ENCODE measurements at regions not wholly inside any gene's neighbourhood (a gene's known extent, or its start where the extent isn't known, plus 50 kb on each side); places are given as distances from the start of the nearest gene placed in this dataset.

DNA sequence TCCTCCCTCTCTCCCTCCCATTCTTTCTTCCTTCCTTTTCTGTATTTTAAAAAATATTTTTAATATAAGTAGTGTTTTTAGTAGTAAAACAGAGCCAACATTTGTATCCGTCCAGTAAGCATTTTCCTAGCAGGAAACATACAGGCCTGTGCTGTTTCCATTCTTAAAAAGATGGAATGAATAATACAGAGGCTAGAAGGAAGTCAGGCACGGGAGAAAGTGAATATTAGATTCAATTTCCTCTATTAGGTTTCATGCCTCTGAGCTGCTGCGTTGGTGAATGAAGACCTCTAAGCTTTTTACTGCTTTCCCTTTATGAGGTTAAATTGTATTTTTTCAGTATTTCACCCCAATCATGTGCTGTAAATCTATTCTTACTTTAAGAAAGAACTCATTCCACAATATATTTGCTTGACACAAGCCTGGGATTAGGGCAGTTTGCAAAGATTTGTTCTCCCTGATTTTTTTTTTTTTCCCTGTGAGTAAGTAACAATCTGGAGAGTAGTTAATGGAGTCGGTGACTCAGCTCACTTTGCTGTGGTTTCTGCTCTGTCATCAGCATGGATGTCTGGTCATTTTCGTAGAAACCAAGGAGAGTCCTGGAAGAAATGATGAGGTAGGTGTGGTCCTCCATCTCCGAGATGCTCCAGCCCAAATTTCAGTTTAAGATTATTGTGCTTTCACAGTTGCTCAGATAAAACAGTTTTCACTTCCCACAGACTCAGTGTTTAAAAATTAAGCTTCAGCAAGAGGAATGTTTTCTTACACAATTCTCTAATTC, 76.1 kb upstream of the PITRM1 start:
- DNase-seq: peak; percentile 24

DNA sequence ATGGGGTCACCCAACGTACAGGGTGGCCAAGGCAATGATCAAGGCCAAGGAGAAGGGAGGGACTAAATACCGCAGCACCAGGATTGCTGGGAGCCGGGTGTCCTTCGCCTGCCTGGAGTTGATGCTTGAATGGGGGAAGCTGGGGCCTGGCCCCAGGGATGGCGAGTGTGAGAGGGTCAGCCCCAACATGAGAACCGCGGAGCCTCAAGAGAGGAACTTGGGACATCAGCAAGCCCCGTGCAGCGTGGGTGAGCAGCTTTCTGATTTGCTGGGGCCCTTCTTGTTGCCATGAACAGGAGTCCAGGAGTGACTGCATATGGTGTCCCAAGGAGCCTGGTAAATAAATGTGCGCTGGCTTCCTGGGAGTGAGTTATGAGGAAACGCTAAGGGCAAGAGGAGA, 72.8 kb upstream of the PITRM1 start:
- DNase-seq: no peak

DNA sequence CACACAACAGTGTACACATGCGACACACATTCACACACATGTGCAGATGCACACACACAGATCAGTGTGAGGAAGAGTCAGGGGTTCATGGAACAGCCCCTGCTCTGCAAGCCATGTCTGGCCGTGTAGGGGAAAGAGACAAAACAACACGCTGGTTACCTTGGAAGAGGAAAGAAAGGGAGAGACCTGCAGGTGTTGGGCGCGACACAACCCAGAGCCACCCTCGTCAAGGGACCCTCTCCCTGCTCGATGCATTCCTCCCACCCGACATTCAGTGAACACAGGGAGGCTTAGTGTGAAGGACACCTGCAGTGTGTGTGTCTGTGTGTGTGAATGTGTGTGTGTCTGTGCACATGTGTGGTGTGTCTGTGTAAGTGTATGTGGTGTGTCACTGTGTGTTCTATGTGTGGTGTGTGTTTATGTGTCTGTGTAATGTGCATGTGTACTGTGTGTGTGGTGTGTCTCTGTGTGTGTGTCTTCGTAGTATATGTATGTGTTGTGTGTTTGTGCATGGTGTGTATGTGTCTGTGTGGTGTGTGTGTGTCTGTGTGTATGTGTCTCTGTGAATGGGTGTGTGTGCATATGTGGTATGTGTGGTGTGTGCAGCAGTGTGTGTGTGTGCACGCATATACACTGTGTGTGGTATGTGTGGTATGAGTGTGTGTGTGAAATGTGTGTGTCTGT, 69.5 kb upstream of the PITRM1 start:
- no peak for DNase-seq

DNA sequence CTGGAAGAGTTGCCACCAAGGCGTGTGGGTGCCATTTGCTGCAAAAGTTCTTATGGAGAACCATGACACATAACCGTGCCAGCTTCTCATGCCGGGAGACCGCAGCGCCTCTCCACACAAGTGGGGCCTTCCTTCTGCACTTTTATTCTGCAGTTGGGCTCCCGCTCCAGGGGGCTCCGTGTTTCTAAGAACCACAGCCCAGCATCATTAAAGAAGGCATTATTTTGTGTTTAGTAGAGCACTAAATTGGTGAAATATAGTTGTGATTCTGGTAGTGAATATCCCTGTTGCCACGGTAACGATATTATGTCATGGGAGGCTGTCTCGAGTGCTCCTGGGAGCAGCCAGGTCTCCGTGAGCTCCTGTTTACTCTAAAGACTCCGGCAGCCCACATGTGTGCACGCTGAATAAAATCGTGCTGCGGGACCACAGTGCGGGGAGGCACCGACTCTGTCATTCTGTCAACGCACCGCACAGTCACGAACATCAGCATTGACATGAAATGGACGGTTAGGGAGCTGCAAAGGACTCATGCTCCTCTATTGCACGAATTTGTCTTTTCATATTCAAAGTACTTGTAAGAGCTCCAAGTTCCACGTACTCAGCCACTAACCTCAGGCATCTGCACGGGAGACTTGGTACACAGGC, 68.8 kb upstream of the PITRM1 start:
- DNase-seq: no peak

DNA sequence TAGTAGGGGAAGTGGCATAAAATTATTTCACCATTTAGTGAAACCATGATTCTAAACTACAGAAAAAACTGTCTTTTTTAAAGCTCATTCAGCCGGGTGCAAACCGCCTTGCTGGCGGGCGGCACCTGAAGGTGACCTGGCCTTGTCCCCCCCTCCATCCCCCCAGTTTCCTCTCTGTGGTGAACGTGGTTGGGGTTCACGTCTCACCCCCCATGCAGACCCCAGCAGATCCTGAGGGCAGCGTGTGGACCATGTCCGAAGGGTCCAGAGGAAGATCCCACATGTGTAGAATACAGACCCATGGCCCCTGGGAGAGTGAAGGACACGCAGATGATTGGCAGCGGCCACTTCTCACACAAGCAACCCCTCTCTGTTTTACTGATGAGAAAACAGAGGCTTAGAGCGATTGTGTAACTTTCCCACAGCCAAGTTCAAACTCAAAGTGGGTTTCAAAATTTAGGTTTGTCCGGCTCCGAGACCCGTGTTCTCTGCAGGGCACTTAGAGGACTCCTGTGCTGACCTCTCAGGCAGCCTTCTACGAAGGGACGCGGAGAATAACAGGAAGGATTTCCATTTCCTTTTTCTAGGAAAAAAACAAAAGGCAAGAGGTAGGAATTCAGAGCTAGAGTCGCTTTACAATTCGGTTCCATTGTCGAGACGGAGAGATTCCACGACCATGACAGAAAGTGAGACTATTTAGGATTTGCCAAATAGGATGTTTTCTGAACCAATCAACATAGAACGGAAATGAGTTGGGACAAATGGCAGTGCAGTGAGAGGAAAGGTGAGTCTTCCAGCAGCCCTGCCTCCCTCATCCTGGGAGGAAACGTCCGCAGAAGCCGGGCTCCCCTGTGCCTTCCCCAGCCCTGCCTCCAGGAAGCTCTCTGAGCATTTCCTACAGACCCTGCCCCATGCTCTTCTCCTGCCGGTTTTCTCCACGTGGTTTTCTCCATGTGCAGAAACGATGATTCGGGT, 67.6 kb upstream of the PITRM1 start:
- DNase-seq: no peak

DNA sequence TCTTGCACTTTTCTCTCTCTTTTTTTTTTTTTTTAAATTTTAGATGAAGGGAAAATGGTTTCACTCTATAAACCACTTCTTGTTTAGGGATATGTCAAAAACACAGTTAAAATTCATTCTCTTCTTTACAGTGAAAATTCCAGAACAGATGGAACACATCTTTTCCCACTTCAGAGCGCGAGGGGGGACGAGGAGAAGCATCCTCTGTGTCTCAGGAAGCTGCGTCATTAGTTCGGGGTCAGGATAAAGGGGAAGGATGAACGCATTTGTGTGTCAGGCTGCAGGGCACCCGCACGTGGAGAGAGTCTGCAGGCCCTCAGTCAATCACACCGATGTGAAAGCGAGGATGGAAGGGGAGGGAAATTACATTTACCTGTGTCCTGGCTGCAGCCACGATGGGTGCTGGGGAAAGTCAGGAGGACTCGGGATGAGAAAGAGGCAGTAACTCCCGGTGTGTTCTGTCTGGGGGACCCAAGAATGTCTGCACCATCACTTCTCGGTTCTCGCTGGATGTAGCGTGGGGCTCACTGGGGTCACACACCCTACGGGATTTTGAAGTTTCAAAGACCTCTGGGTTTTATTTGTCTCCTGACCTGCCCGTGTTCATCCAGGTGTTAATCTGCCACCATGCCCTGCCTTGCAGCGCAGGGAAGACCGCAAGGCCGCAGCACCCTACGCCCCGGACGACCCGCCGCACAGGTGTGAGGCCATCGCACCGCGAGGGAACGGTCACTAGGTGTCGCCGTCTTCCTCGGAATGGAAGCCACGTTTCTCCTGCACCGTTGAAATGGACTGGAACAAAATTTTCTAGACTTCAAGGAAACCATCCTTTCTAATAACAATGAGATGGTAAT, 66.7 kb upstream of the PITRM1 start:
- peak; percentile 68 for DNase-seq

DNA sequence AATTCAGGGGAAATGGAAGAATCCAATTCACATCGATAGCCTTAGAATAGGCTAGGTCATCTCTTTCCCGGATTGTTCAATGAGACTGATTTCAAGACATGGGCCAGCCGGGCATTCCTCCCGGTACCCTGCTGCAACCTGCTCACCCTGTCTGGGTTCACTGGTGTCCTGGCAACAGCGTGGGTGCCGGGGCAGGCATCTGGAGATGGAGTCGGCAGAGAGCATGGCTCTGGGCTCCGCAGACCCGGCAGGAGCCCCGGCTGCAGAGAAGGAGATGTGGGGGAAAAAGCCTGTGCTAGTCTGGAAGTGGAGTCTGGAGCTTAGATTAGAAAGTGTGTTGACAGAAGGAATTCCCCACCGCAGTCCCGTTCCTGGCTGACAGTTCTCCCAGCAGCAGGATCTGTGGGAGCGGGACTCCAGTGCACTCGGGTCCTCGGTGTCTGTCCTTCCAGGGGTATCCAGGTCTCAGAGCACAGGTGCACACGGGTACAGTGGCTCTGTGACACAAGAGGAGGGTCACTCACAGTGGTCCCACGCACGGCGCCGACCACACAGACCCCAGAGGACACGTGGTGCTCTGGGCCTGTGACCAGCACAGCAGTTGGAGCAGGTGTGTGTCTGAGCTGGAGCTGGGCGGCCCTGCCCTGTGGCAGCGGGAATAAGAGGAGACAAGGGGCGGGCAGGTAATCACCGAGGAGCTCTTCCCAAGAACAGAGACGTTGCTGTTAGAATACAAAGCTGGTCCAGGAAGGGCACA, 65.7 kb upstream of the PITRM1 start:
- DNase-seq: no peak

DNA sequence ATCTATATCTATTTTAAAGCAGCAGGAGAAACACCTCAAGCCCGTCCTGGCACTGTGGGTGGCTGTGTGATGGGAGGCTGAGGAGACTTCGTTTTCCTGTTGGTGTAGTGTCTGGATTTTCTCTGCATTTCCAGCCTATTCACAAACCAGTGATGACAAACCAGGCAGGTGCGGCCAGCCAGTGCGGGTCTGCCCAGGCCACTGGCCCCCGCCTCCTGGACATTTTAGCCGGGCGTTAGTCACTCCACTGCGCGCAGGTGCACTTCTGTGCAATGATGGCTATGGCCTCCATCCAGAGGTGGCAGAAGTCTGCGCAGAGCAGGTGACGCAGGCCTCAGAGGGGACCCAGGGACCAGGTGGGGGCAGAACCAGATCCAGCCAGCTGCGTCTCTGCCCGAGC, 64.9 kb upstream of the PITRM1 start:
- DNase-seq: no peak

DNA sequence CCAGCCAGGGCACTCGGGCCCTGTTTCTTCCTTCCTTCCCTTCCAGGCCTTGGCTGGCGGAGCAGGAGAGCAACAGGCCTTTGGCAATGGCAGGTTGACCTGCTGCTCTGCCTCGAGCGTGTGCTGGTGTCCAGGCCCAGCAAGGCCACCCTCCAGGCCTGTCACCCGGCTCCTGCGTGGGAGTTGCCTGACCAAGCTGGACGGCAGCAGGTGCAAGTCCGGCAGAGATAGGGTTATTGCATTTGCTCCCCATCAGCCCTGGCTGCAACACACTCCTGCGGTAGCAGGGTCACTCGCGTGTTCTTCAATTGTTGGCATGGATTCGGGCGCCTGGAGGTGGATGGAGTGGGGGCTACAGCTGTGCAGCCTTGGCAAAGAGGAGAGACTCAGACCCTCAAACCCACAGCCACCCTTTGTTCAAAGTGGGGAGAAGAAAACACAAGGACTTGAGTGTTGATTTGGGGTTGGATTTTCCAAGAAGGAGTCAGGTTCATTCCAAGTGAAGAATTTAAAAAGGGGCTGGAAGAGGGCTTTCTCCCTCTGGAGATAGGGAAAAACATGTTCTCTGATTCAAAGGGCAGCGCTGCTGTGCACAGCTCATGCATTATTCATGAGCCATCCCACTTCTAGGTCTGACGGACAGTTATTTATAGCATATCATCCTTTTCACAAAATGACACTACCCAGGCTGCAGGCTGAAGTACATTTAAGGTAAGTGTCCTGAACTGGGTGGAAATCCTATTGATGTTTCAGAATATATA, 64.2 kb upstream of the PITRM1 start:
- DNase-seq: no peak

DNA sequence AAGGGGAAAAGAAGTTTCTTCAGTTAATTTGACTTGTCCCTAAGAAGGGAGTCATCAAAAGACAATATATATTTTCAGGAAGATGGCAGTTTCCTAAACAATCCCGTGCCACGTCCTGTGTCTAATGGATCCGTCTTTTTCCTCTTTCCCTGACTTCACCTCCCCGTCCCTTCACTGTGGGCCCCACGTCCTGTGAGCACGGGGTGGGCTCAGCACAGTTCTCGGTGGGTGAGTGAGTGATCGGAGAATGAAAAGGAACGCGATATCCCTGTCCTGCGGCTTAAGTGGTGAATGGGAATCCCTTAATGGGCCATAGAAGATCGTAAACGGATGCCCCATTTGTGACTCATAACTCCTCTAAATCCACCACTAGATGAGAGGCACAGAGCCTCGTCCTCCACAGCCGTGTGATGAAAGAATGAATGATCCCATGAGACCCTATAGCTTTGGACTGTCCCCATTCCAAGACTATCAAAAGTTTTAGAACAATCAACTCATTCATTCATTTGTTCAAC, 63.5 kb upstream of the PITRM1 start:
- no peak for DNase-seq

DNA sequence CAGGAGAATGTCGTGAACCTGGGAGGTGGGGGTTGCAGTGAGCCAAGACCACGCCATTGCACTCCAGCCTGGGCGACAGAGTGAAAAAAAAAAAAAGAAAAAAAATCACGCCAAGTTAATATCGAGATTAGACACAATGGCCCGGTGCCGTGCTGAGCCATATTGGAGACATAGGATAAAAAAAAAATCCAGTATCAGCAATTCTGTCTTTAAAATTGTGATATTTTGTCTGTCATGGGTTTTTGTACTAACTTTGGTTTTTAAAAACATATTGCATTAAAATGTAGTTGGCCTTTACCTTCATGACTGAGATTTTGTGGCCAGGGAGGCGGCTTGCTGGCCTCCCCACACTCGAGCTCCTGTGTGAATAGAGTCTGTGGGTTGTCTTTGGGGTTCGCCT, 62.8 kb upstream of the PITRM1 start:
- no peak for DNase-seq

DNA sequence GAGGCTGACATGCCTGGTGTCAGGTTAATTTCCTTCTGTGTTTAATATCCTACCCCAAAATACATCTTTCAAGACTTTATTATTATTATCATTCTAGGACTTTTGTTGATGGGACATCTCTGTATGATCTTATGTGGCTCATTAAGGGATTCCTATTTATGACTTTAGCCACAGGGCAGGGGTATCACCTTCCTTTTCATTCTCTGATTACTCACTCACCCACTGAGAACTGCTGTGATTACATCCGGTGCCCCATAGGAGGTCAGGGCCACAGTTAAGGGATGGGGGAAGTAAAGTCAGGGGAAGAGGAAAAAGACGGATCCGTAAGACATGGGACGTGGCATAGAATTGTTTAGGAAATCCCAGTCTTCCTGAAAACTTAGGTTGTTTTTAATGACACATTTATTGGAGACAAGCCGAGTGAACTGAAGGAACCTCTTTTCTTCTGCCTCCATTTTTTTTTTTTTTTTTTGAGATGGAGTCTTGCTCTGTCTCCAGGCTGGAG, 61.0 kb upstream of the PITRM1 start:
- DNase-seq: no peak

DNA sequence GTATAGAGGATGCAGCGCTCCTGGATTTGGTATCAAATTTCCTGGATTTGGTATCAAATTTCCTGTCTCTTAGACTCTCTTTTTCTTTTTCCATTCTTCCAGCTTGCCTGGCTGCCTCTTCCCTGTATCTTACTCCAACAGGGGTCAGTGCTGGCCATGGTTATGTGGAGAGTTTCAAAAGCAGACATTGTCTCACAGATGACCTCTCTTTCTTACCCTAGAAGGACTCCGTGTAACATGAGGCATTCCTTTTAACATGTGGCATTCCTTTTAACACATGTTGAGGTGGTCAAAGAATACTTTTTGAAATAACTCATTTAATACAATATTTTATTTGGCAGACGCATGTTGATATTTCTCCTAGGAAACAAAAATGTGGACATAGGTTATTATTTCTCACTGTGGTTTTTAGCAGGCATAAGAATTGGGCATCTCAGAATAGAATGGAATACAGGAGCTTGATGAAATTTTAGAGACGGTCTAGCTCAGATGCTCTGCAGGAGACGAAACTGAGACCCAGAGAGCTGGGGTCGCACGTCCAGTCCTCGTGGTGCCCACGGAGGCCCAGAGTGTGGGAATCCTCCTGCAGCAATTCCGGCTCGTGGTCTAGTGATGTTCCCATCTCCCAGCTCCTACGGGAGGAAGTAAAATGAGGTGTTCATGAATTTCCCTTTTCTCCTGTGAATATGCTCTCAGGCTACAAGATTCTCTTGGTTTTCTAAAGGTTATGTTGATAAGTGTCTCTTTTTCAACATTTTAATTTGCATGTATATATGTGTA, 59.6 kb upstream of the PITRM1 start:
- DNase-seq: no peak

DNA sequence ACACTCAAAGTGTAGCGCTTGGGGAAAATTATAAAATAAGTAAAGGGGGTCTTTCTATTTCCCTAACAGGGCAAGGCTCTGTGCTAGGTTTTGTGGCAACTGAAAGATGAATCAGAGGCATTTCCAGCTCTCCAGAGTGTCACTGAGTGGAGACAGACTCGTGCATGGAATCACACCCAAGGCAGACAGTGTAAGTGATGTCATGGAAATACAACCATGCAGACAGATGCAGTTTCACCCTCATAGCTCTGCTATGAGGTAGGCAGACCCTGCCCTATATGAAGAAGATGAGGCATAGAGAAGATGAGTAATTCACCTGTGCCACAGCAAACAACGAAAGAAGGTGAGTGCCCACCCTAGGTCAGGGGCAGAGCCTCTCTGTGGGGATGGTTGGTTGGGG, 57.2 kb upstream of the PITRM1 start:
- no peak for DNase-seq

DNA sequence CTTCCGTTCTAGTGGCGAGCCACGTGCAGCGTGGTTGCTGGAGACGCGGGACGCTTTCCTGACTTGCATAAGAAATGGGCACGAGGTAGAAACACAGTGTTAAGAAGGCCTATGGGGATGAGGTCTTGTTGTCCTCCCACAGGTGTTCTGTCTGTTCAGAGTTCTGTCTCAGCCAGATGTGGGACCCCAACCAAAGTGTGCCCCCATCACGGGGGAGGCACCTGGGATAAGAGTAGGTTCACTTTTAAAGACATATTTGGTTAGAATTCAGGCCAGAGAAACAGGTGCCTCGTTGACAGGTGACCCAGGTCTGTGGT, 56.0 kb upstream of the PITRM1 start:
- no peak for DNase-seq

DNA sequence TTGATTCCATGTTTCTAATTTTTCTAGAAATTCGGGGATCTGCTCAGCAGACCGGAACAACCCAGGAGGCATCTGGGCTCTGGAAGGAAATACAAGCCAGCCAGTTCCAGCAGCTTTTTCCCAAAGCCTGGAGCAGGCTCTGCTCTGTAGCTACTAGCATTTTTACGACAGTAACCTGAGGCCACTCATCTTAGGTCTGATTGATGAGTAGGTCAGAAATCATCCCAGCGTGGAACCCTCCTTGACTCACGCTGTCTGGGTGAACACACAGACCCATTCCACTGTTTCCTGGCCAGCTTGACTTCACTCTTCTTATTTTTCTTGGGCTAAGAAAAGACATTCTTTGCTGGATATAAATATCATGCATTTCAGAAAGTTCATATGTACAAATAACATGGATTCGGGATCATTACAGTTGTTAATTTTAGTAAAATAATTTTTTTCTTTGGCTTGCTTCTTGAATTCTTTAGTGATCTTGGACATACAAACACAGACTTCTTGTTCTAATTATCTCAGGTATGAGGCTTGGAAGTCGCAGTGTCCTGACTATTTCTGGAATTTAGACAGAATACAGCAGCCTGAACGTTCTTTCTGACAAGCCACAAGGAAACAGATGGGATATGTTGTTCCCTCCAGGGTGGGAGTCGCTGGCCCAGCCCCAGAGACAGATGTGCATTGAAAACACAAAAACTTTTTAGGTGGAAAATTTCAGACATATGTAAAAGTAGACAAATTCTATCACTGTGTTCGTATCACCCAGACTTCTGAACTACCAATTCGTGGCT, 54.6 kb upstream of the PITRM1 start:
- DNase-seq: no peak

DNA sequence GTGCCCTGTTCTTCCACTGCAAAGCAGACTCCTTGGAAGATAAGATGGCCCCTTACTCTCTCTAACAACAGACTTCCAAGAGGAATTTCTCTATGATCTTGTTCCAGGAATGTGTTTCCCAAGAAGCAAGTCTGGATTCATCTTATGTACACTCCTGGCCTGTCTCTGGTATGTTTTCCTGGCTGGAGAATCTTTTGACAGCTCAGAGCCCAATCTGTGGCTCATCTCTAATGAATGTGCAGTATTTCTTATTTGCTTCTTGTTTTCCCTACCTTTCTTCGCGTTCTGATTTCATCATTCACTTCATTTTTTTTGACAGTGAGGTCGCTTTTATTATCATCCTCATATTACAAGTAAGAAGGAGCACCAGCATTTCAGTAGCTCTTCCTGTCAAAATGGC, 53.0 kb upstream of the PITRM1 start:
- no peak for DNase-seq

DNA sequence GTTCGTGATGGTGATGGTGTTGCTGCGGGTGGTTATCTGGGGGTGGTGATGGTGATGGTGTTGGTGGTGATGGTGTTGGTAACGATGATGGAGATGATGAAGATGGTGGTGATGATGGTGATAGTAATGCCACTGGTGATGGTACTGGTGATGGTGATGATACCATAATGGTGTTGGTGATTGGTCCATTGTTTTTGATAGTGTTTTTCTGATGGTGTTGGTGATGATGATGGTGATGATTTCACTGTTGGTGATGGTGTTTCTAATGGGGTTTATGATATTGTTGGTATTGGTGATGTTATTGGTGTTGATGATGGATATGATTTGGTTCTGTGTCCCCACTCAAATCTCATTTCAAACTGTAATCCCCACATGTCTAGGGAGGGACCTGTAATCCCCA, 51.7 kb upstream of the PITRM1 start:
- no peak for DNase-seq

DNA sequence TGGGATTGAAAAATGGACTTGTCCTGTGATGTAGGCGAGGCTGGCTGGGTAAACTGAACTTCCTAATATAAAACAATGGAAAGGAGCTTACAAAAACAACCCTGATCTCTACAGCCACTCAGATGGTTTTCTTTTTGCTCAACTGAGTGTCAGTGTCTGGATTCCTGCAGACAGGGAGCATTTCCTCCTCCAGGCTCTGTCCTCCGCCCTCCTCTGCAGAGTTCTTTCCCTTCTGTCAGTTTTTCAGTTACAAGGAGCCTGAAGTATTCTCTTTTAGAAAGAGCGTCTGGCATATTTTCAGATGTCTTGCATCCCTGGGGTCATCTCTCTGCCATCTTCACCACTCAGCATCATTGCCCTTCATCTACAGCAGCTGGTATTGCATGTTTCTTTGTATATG, 50.0 kb upstream of the PITRM1 start:
- DNase-seq: no peak
